Neural crest cell (in vitro differentiated cells): ENCODE measurements at regions not wholly inside any gene's neighbourhood (a gene's known extent, or its start where the extent isn't known, plus 50 kb on each side); places are given as distances from the start of the nearest gene placed in this dataset.

Experiments used
- DNase-seq: peaks from one replicate; pipeline ENCODE4 v3.0.0; 2021; ENCODE audit warnings: low read depth, mixed read lengths, low spot score
- H3K27ac Mint-ChIP-seq: one replicate; pipeline ENCODE4 v1.8.0; 2021; ENCODE audit warnings: mild to moderate bottlenecking, mixed read lengths; ENCODE audit not compliant: unreplicated experiment
- H3K27me3 Mint-ChIP-seq: 2 replicates; pipeline ENCODE4 v1.8.0; 2021; ENCODE audit warnings: low read depth, mild to moderate bottlenecking, mixed read lengths
- H3K36me3 Mint-ChIP-seq: 2 replicates; pipeline ENCODE4 v1.8.0; 2021; ENCODE audit warnings: low read depth, mild to moderate bottlenecking, mixed read lengths
- H3K4me1 Mint-ChIP-seq: 2 replicates; pipeline ENCODE4 v1.8.0; 2021; ENCODE audit warnings: mixed read lengths
- H3K4me3 Mint-ChIP-seq: one replicate; pipeline ENCODE4 v1.8.0; 2021; ENCODE audit warnings: mild to moderate bottlenecking, mixed read lengths
- H3K9me3 Mint-ChIP-seq: 2 replicates; pipeline ENCODE4 v1.8.0; 2021; ENCODE audit warnings: mixed read lengths
- TF ChIP-seq, protein P1 (sequence below): fragments of 200-600 bp; sonication (generic); conservative IDR thresholded peaks from 2 replicates; pipeline ENCODE4 v1.5.0; 2021; ENCODE audit warnings: antibody characterized with exemption, mild to moderate bottlenecking

DNA sequence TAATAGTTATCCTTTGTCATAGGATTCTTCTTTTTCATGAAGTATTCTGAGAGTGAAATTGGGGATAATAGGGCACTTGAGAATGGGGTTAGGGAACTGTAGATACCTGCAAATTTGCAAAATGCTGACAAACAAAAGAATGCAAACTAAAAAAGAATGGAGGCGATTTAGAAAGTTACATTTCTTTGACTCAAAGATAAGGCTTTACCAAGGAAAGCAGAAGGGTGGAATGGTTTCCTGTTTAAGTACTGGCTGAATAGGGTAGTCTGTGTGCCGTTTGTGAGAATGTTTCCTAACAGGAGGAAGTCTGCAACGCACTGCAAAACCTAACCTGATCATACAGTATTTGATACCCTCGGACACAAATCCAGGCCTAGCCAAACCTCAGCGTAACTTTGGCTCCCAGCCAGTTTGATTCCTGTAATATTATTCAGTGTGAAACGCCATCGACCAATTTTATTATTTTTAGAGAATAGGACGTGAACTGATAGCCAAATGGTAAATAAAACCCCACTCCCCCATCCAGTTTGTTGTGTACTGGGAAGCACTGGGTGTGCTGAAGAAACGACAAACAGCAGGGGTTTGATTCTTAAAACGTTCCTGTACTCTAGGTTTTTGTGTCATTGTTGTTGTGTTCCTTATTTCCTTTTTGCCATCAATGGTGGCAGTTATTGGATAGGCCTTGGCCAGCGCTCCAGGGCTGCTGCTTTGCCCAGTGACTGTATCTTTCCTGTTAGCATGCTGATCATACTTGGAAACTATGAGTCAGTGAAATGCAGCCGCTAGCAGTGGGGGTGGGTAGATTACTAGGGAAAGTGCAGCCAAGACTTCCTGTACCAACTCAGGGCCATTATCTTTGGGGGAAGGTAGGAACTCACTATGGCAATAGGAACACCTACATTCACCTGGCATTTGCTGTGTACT is 148.0 kb upstream of the TBL1XR1 start:
- H3K4me3 Mint-ChIP-seq: peak overlapping the region; percentile 36
- peaks cover 4% of the 10 kb centered on the region for H3K9me3 Mint-ChIP-seq
- peak overlapping the region; percentile 95 for H3K27ac Mint-ChIP-seq
- H3K36me3 Mint-ChIP-seq: no peaks in the 10 kb centered on the region
- TF ChIP-seq, protein P1, sequence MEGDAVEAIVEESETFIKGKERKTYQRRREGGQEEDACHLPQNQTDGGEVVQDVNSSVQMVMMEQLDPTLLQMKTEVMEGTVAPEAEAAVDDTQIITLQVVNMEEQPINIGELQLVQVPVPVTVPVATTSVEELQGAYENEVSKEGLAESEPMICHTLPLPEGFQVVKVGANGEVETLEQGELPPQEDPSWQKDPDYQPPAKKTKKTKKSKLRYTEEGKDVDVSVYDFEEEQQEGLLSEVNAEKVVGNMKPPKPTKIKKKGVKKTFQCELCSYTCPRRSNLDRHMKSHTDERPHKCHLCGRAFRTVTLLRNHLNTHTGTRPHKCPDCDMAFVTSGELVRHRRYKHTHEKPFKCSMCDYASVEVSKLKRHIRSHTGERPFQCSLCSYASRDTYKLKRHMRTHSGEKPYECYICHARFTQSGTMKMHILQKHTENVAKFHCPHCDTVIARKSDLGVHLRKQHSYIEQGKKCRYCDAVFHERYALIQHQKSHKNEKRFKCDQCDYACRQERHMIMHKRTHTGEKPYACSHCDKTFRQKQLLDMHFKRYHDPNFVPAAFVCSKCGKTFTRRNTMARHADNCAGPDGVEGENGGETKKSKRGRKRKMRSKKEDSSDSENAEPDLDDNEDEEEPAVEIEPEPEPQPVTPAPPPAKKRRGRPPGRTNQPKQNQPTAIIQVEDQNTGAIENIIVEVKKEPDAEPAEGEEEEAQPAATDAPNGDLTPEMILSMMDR: no peak
- DNase-seq: no peak
- H3K27me3 Mint-ChIP-seq: no peaks in the 10 kb centered on the region
- H3K4me1 Mint-ChIP-seq: peaks cover 60% of the 10 kb centered on the region

- no peak for DNase-seq
- Mint-ChIP-seq H3K9me3 (peaks cover 4% of the 10 kb centered on the region), H3K4me1 (peaks cover 60% of the 10 kb centered on the region), H3K4me3 (peak overlapping the region; percentile 36), H3K36me3 (no peaks in the 10 kb centered on the region), H3K27me3 (no peaks in the 10 kb centered on the region), H3K27ac (peak overlapping the region; percentile 95)
- TF ChIP-seq, protein P1: no peak
These were observed 148.8 kb upstream of the TBL1XR1 start for GRCh38 chr3:177345973-177346503.

DNA sequence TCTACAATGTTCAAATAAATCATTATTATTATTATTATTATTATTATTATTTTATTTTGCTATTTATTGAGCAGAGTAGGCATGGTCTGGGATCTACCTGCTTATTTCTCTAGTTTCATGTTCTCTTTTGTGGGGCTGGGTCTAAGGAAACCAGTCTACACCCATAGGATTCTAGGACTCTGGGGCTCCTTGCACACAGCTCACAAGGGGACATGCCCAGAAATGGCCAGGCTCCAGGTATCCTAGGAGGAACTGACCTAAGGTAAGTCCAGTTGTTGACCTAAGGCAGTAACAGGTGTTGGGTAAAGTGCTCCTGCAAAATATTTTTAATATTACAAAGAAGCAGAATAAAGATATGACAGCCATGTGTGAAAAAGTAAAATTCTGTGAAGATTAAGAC is 149.6 kb upstream of the TBL1XR1 start:
- H3K36me3 Mint-ChIP-seq: no peaks in the 10 kb centered on the region
- no peak overlapping the region for H3K4me3 Mint-ChIP-seq
- H3K27ac Mint-ChIP-seq: no peak overlapping the region
- TF ChIP-seq, protein P1: no peak
- H3K4me1 Mint-ChIP-seq: peaks cover 52% of the 10 kb centered on the region
- H3K9me3 Mint-ChIP-seq: peaks cover 4% of the 10 kb centered on the region
- H3K27me3 Mint-ChIP-seq: no peaks in the 10 kb centered on the region
- no peak for DNase-seq

DNA sequence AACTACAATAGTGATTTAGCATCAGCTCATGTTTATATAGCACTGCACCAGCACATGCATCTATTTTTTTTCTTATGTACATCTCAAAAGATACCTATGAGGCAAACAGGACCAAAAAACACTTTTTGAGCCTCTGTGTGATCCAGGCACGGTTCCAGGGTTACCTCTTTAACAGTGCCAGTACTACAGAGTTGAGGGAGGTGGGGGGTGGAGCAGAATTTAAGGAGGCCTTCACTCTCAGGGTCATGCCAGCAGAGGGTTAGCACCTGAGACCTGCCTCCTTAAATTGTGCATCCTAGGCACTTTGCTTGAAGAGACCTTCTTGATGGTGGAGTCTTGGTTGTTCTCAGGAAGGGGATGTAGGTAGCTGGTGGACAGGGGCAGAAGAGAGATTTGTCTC is 150.3 kb upstream of the TBL1XR1 start:
- Mint-ChIP-seq H3K27ac (no peak overlapping the region), H3K36me3 (no peaks in the 10 kb centered on the region), H3K27me3 (no peaks in the 10 kb centered on the region), H3K4me3 (no peak overlapping the region), H3K9me3 (peaks cover 4% of the 10 kb centered on the region), H3K4me1 (peaks cover 48% of the 10 kb centered on the region)
- no peak for DNase-seq
- TF ChIP-seq, protein P1: no peak

GRCh38 chr3:177348974-177349373 is 151.7 kb upstream of the TBL1XR1 start:
- H3K4me1 Mint-ChIP-seq: peaks cover 45% of the 10 kb centered on the region
- no peaks in the 10 kb centered on the region for H3K36me3 Mint-ChIP-seq
- no peak overlapping the region for H3K4me3 Mint-ChIP-seq
- TF ChIP-seq, protein P1: no peak
- H3K9me3 Mint-ChIP-seq: peaks cover 4% of the 10 kb centered on the region
- DNase-seq: no peak
- H3K27ac Mint-ChIP-seq: no peak overlapping the region
- no peaks in the 10 kb centered on the region for H3K27me3 Mint-ChIP-seq
